ENCODE measurements at regions not wholly inside any gene's neighbourhood (a gene's known extent, or its start where the extent isn't known, plus 50 kb on each side); places are given as distances from the start of the nearest gene placed in this dataset.

DNA sequence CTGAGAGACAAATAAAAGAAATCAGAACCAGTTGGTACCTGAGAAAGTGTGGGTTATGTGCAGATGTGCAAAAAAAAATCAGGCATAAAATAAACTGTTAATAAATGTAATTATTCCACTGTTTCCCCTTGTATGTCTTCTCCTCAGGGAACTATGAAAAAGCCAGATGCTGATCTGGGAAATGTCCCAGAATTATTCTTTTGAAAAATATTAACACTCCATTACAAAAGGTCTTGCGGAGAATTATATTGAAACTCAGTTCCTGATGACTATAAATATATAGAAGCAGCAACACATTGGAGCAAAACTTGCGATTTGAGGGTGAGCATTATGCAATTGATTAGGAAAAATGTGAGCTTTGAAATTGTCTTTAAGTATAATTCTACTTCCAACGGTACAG is 433.3 kb upstream of the KLF12 start:
- Histone ChIP-seq H3K27ac (ENCODE audit: control insufficient read depth, insufficient read depth) (no peak overlapping the region), H3K4me2 (ENCODE audit: control insufficient read depth, insufficient read depth) (no peak overlapping the region), H3K4me3 (no peak overlapping the region), H3K79me2 (ENCODE audit: control insufficient read depth, insufficient read depth, low read length) (no peaks in the 10 kb centered on the region), H3K27me3 (replicated peaks in 1 of 2; ENCODE audit: control insufficient read depth in 2 of 2, insufficient read depth in 2 of 2, low read length in 1 of 2) (no peaks in the 10 kb centered on the region; a peak in 1 of 4 replicates), H3K9ac (ENCODE audit: control insufficient read depth, insufficient read depth, low read length) (no peak overlapping the region), H3K36me3 (ENCODE audit: control insufficient read depth in 2 of 2, insufficient read depth in 2 of 2, low read length in 1 of 2) (no peaks in the 10 kb centered on the region), H2AFZ (ENCODE audit: control insufficient read depth, low read depth, low read length) (no peak overlapping the region), H4K20me1 (ENCODE audit: control insufficient read depth, insufficient read depth) (no peaks in the 10 kb centered on the region), H3K9me3 (replicated peaks; ENCODE audit: control insufficient read depth, insufficient read depth, low read length) (no peaks in the 10 kb centered on the region), H3K4me1 (ENCODE audit: control insufficient read depth, insufficient read depth, low read length) (no peaks in the 10 kb centered on the region)
- RAD21 ChIA-PET (ENCODE audit: unreplicated experiment): no interaction called here
- FAIRE-seq (no peak), DNase-seq (ENCODE audit: low read depth, low spot score) (no peak), ATAC-seq (no peak)
- TF ChIP-seq, protein P1, sequence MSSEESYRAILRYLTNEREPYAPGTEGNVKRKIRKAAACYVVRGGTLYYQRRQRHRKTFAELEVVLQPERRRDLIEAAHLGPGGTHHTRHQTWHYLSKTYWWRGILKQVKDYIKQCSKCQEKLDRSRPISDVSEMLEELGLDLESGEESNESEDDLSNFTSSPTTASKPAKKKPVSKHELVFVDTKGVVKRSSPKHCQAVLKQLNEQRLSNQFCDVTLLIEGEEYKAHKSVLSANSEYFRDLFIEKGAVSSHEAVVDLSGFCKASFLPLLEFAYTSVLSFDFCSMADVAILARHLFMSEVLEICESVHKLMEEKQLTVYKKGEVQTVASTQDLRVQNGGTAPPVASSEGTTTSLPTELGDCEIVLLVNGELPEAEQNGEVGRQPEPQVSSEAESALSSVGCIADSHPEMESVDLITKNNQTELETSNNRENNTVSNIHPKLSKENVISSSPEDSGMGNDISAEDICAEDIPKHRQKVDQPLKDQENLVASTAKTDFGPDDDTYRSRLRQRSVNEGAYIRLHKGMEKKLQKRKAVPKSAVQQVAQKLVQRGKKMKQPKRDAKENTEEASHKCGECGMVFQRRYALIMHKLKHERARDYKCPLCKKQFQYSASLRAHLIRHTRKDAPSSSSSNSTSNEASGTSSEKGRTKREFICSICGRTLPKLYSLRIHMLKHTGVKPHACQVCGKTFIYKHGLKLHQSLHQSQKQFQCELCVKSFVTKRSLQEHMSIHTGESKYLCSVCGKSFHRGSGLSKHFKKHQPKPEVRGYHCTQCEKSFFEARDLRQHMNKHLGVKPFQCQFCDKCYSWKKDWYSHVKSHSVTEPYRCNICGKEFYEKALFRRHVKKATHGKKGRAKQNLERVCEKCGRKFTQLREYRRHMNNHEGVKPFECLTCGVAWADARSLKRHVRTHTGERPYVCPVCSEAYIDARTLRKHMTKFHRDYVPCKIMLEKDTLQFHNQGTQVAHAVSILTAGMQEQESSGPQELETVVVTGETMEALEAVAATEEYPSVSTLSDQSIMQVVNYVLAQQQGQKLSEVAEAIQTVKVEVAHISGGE (CRISPR knock-in tag; IDR thresholded peaks at IDR 0.05): no peak
- no peak for TF ChIP-seq DPF2 (IDR thresholded peaks at IDR 0.05)
- TF ChIP-seq, protein P2, sequence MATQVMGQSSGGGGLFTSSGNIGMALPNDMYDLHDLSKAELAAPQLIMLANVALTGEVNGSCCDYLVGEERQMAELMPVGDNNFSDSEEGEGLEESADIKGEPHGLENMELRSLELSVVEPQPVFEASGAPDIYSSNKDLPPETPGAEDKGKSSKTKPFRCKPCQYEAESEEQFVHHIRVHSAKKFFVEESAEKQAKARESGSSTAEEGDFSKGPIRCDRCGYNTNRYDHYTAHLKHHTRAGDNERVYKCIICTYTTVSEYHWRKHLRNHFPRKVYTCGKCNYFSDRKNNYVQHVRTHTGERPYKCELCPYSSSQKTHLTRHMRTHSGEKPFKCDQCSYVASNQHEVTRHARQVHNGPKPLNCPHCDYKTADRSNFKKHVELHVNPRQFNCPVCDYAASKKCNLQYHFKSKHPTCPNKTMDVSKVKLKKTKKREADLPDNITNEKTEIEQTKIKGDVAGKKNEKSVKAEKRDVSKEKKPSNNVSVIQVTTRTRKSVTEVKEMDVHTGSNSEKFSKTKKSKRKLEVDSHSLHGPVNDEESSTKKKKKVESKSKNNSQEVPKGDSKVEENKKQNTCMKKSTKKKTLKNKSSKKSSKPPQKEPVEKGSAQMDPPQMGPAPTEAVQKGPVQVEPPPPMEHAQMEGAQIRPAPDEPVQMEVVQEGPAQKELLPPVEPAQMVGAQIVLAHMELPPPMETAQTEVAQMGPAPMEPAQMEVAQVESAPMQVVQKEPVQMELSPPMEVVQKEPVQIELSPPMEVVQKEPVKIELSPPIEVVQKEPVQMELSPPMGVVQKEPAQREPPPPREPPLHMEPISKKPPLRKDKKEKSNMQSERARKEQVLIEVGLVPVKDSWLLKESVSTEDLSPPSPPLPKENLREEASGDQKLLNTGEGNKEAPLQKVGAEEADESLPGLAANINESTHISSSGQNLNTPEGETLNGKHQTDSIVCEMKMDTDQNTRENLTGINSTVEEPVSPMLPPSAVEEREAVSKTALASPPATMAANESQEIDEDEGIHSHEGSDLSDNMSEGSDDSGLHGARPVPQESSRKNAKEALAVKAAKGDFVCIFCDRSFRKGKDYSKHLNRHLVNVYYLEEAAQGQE (IDR thresholded peaks at IDR 0.05; ENCODE audit: low read depth, low read length): no peak
- TF ChIP-seq NFXL1 (IDR thresholded peaks at IDR 0.05; ENCODE audit: borderline replicate concordance): no peak
- no peak for TF ChIP-seq TARDBP (IDR thresholded peaks at IDR 0.05; ENCODE audit: borderline replicate concordance)
- TF ChIP-seq NR2F1 (conservative IDR thresholded peaks at IDR 0.05): no peak
- no peak for TF ChIP-seq MXI1 (IDR thresholded peaks at IDR 0.05; ENCODE audit: low read depth, low read length)
- no peak for TF ChIP-seq RFX5 (IDR thresholded peaks at IDR 0.05; ENCODE audit: low read depth, low read length)
- TF ChIP-seq, protein P3, sequence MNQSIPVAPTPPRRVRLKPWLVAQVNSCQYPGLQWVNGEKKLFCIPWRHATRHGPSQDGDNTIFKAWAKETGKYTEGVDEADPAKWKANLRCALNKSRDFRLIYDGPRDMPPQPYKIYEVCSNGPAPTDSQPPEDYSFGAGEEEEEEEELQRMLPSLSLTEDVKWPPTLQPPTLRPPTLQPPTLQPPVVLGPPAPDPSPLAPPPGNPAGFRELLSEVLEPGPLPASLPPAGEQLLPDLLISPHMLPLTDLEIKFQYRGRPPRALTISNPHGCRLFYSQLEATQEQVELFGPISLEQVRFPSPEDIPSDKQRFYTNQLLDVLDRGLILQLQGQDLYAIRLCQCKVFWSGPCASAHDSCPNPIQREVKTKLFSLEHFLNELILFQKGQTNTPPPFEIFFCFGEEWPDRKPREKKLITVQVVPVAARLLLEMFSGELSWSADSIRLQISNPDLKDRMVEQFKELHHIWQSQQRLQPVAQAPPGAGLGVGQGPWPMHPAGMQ (IDR thresholded peaks at IDR 0.05; ENCODE audit: borderline replicate concordance): no peak
- no peak for TF ChIP-seq SRF (IDR thresholded peaks at IDR 0.05; ENCODE audit: low read depth in 2 of 2, low read length in 2 of 2)
- SMC1A ChIA-PET (ENCODE audit: uncharacterized antibody, unreplicated experiment): no interaction called here
- CTCF ChIA-PET: no interaction called here
- 32% methylated on average over 3 of the region's 3 CpGs for WGBS (ENCODE audit: insufficient coverage, insufficient replicate concordance, low lambda C conversion rate, missing lambda C conversion rate)
- intact Hi-C loops (cut with micrococcal nuclease; ENCODE audit: unreplicated experiment): no loop called here
- in situ Hi-C loops (cut with MboI): no loop called here
- POLR2A ChIA-PET: interaction anchor here (0.6 kb wide), 1 partner anchor 146 kb away, joined by 4 read pairs; no protein-coding TSS in a partner anchor
- no TSS peak for BruUV-seq (replicated peaks)
